SK-N-SH (cell line): ENCODE measurements at regions not wholly inside any gene's neighbourhood (a gene's known extent, or its start where the extent isn't known, plus 50 kb on each side); places are given as distances from the start of the nearest gene placed in this dataset.
"Not testable (repeated sequence)": the region's sequence is repeated elsewhere in the genome, so short reads cannot be mapped to it uniquely, and the experiment has no call there.

Experiments used
- CTCF ChIA-PET: fragments of 300-600, 350-600 bp; formaldehyde crosslinking; extraction: SDS; loops from one replicate; lab custom pipeline; 2021; lab: Yijun Ruan, JAX
- POLR2A ChIA-PET: fragments of 350-600 bp; sonication (Branson Sonifier 250); formaldehyde crosslinking; extraction: SDS; loops from one replicate; lab custom pipeline; 2020; ENCODE audit warnings: antibody characterized with exemption, inconsistent platforms; lab: Yijun Ruan, JAX
- DNase-seq: peaks from one replicate; pipeline ENCODE4 v3.0.0; 2012
- H2AFZ ChIP-seq: fragments of 200-600 bp; sonication (generic); 2 replicates; pipeline ENCODE4 v1.8.1; 2016; ENCODE audit warnings: antibody characterized with exemption, mild to moderate bottlenecking, low read depth
- H3F3A ChIP-seq: fragments of 200-600 bp; sonication (generic); replicated peaks from 2 replicates; pipeline ENCODE3; 2016; ENCODE audit warnings: antibody characterized with exemption, mild to moderate bottlenecking; ENCODE audit not compliant: insufficient read depth
- H3K27ac ChIP-seq, 2 experiments: fragments of 200-500 bp in 1 of 2; fragments of 200-600 bp in 1 of 2; sonication (Bioruptor generic) in 1 of 2; sonication (generic), shearing (Covaris generic) in 1 of 2; 2 replicates each; pipeline versions ENCODE4 v1.5.1 to v1.6.1; 2014 to 2016; ENCODE audit warnings: low read depth in 2 of 2, inconsistent platforms in 1 of 2, low read length in 1 of 2, mild to moderate bottlenecking in 1 of 2, mixed read lengths in 1 of 2
- H3K27me3 ChIP-seq: fragments of 200-600 bp; sonication (generic), shearing (Covaris generic); 2 replicates; pipeline ENCODE4 v1.6.1; 2016; ENCODE audit warnings: mixed run types; ENCODE audit not compliant: insufficient read depth
- H3K36me3 ChIP-seq, 2 experiments: fragments of 200-500 bp in 1 of 2; fragments of 200-600 bp in 1 of 2; sonication (Bioruptor generic) in 1 of 2; sonication (generic) in 1 of 2; replicated peaks in 1 of 2; 2 replicates each; pipeline versions ENCODE3 to v1.5.1; 2014 to 2016; ENCODE audit warnings: low read length in 1 of 2, mild to moderate bottlenecking in 1 of 2; ENCODE audit not compliant: insufficient read depth in 2 of 2, control insufficient read depth in 1 of 2
- H3K4me1 ChIP-seq, 2 experiments: fragments of 200-500 bp in 1 of 2; fragments of 200-600 bp in 1 of 2; sonication (Bioruptor generic) in 1 of 2; sonication (generic), shearing (Covaris generic) in 1 of 2; 2 replicates each; pipeline versions ENCODE4 v1.5.1 to v1.6.1; 2014 to 2016; ENCODE audit warnings: low read depth in 1 of 2, low read length in 1 of 2, mixed run types in 1 of 2; ENCODE audit not compliant: insufficient read depth in 2 of 2, control insufficient read depth in 1 of 2
- H3K4me2 ChIP-seq: fragments of 200-600 bp; sonication (generic), shearing (Covaris generic); 2 replicates; pipeline ENCODE4 v1.6.1; 2017; ENCODE audit warnings: mixed run types
- H3K4me3 ChIP-seq, 2 experiments: fragments of 200-500 bp in 1 of 2; fragments of 200-600 bp in 1 of 2; sonication (Bioruptor generic) in 1 of 2; sonication (generic), shearing (Covaris generic) in 1 of 2; 2 replicates each; pipeline versions ENCODE4 v1.5.1 to v1.8.1; 2014 to 2016; ENCODE audit warnings: low read depth in 2 of 2, inconsistent platforms in 1 of 2, low read length in 1 of 2, mild to moderate bottlenecking in 1 of 2, mixed read lengths in 1 of 2, moderate library complexity in 1 of 2
- H3K79me2 ChIP-seq: fragments of 200-600 bp; sonication (generic); 2 replicates; pipeline ENCODE4 v1.8.1; 2017; ENCODE audit warnings: mild to moderate bottlenecking; ENCODE audit not compliant: insufficient read depth
- H3K9ac ChIP-seq: fragments of 200-600 bp; sonication (generic); 2 replicates; pipeline ENCODE4 v1.6.1; 2017; ENCODE audit warnings: mixed run types
- H3K9me2 ChIP-seq: fragments of 200-600 bp; sonication (generic); 2 replicates; pipeline ENCODE4 v1.6.1; 2017; ENCODE audit warnings: mixed run types
- H3K9me3 ChIP-seq: fragments of 200-600 bp; sonication (generic); 2 replicates; pipeline ENCODE4 v1.6.1; 2017; ENCODE audit warnings: mixed run types, mild to moderate bottlenecking, moderate library complexity
- H4K20me1 ChIP-seq: fragments of 200-600 bp; sonication (generic); 2 replicates; pipeline ENCODE4 v1.6.1; 2017; ENCODE audit warnings: mild to moderate bottlenecking, mixed run types; ENCODE audit not compliant: insufficient read depth
- CHD2 ChIP-seq: fragments of 150-350 bp; IDR thresholded peaks from 2 replicates; pipeline ENCODE4 v1.6.1; 2018; ENCODE audit warnings: low read length; ENCODE audit not compliant: partially characterized antibody
- USF1 ChIP-seq: IDR thresholded peaks from 2 replicates; pipeline ENCODE4 v1.4.0; 2012; ENCODE audit warnings: low read depth, borderline replicate concordance
- YY1 ChIP-seq: IDR thresholded peaks from 2 replicates; pipeline ENCODE4 v1.4.0; 2012; ENCODE audit warnings: low read depth, mild to moderate bottlenecking
- WGBS: methylation state at CpG from one replicate; pipeline ENCODE4 v1.1.6; 2017; ENCODE audit warnings: low lambda C conversion rate; 5-methylcytosine and 5-hydroxymethylcytosine counted together
- TF ChIP-seq, protein P1 (sequence below): IDR thresholded peaks from 2 replicates; pipeline ENCODE4 v1.4.0; 2012; ENCODE audit warnings: low read depth, borderline replicate concordance

DNA sequence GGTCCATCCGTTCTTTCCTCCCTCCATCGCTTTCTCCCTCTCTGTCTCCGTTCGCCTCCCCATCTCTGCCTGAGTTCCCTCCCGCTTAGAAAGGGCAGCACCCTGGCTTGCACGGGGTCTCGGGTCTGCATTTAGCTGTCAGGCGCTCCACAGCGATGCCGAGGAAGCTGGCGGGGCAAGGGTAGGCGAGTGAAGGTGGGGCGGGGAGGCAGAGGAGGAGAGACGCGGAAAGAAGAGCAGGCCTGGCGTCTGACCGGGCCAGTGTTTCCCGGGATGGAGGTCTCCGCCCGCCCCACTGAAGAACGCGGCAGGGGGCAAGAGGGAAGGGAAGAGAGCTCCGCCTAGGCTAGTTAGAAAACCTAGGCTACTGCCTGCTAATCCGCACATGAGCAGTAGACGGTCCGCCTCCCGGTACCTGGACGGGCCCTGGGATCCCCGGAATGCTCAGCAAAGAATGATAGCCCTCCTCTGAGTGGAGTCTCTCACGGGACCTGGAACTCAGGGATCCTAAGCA is 3922.5 kb upstream of the OR11H1 start (continued):
- TF ChIP-seq, protein P1, sequence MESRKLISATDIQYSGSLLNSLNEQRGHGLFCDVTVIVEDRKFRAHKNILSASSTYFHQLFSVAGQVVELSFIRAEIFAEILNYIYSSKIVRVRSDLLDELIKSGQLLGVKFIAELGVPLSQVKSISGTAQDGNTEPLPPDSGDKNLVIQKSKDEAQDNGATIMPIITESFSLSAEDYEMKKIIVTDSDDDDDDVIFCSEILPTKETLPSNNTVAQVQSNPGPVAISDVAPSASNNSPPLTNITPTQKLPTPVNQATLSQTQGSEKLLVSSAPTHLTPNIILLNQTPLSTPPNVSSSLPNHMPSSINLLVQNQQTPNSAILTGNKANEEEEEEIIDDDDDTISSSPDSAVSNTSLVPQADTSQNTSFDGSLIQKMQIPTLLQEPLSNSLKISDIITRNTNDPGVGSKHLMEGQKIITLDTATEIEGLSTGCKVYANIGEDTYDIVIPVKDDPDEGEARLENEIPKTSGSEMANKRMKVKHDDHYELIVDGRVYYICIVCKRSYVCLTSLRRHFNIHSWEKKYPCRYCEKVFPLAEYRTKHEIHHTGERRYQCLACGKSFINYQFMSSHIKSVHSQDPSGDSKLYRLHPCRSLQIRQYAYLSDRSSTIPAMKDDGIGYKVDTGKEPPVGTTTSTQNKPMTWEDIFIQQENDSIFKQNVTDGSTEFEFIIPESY: no peak
- TF ChIP-seq USF1 (no peak), CHD2 (no peak), YY1 (no peak)
- TF ChIP-seq, all 33 proteins: peak for 0

- H3K4me2 ChIP-seq, CTCF ChIA-PET: not testable (repeated sequence)
Measured at GRCh38 chr22:11606047-11607000, 3921.7 kb upstream of the OR11H1 start.

DNA sequence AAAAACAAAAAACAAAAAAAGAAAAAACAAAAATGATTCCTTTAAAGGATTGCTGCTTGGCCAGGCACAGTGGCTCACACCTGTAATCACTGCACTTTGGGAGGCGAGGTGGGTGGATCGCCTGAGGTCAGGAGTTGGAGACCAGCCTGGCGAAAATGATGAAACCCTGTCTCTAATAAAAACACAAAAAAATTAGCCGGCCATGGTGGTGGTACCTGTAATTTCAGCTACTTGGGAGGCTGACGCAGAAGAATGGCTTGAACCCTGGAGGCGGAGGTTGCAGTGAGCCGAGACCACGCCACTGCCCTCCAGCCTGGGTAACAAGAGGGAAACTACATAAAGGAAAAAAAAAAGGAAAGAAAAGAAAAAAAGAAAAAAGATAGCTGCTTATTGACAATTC is 3920.8 kb upstream of the OR11H1 start:
- H3K9me2 ChIP-seq, H3K36me3 ChIP-seq, H3F3A ChIP-seq, H3K4me3 ChIP-seq, H3K27me3 ChIP-seq, H3K9me3 ChIP-seq, H2AFZ ChIP-seq, H3K79me2 ChIP-seq, CTCF ChIA-PET, DNase-seq, H4K20me1 ChIP-seq, H3K27ac ChIP-seq, POLR2A ChIA-PET, H3K4me2 ChIP-seq, H3K9ac ChIP-seq, H3K4me1 ChIP-seq: not testable (repeated sequence)
- WGBS: 3% methylated on average over 8 of the region's 8 CpGs

More at GRCh38 chr22:11606047-11607000, 3921.7 kb upstream of the OR11H1 start:
- H3K4me3 ChIP-seq, H3F3A ChIP-seq, H3K27ac ChIP-seq, POLR2A ChIA-PET, H3K9ac ChIP-seq, H3K4me1 ChIP-seq, H3K9me3 ChIP-seq, H3K36me3 ChIP-seq, H2AFZ ChIP-seq, H4K20me1 ChIP-seq, H3K9me2 ChIP-seq, H3K27me3 ChIP-seq, DNase-seq, H3K79me2 ChIP-seq: not testable (repeated sequence)
- 12% methylated on average over 33 of the region's 42 CpGs for WGBS

DNA sequence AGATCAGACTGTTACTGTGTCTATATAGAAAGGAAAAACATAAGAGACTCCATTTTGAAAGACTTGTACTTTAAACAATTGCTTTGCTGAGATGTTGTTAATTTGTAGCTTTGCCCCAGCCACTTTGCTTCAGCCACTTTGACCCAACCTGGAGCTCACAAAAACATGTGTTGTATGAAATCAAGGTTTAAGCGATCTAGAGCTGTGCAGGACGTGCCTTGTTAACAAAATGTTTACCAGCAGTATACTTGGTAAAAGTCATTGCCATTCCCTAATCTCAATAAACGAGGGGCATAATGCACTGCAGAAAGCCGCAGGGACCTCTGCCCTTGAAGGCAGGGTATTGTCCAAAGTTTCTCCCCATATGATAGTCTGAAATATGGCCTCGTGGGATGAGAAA is 3919.5 kb upstream of the OR11H1 start:
- H3K36me3 ChIP-seq, H3K27me3 ChIP-seq, H3F3A ChIP-seq, H3K4me2 ChIP-seq, H3K4me3 ChIP-seq, H3K9me2 ChIP-seq, POLR2A ChIA-PET, H3K9me3 ChIP-seq, DNase-seq, H3K9ac ChIP-seq, H3K4me1 ChIP-seq, H3K79me2 ChIP-seq, H4K20me1 ChIP-seq, H3K27ac ChIP-seq, H2AFZ ChIP-seq, CTCF ChIA-PET: not testable (repeated sequence)
- 1% methylated on average over 5 of the region's 5 CpGs for WGBS

DNA sequence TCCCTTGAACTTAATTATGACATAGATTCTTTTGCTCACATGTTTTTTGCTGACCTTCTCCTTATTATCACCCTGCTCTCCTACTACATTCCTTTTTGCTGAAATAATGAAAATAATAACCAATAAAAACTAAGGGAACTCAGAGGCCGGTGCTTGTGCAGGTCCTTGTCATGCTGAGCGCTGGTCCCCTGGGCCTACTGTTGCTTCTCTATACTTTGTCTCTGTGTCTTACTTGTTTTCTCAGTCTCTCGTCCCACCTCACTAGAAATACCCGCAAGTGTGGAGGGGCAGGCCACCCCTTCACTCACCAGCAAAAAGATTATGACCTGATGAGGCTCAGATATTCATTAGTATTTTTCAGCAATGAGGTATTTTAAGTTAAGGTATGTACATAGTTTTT is 3918.8 kb upstream of the OR11H1 start:
- WGBS: 6% methylated on average over 4 of the region's 4 CpGs
- H3F3A ChIP-seq, CTCF ChIA-PET, H3K4me1 ChIP-seq, H4K20me1 ChIP-seq, H3K79me2 ChIP-seq, H3K27me3 ChIP-seq, H3K4me2 ChIP-seq, H3K9me3 ChIP-seq, H3K36me3 ChIP-seq, H3K27ac ChIP-seq, POLR2A ChIA-PET, H3K4me3 ChIP-seq, H3K9me2 ChIP-seq, H3K9ac ChIP-seq, H2AFZ ChIP-seq, DNase-seq: not testable (repeated sequence)

DNA sequence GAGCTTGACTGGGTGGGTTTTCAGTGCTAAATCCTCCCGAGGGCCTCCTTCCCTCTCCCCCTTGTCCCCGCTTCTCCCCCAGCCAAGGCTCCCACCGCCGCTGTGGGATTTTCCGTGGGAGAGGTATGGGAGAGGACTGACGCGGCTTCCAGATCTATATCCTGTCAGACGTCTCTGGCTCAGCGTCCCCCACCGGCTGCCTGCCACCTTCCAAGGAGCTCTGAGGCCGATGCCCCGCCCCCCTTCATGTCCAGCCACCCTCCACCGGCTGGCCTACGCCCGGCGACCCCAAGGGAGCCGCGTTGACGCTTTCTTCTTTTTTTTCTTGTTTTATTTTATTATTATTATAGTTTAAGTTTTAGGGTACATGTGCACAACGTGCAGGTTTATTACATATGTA is 3916.7 kb upstream of the OR11H1 start:
- H3K4me1 ChIP-seq, POLR2A ChIA-PET, DNase-seq, H3K4me2 ChIP-seq, H3K4me3 ChIP-seq, H3K27me3 ChIP-seq, H3K9ac ChIP-seq, H4K20me1 ChIP-seq, H3K27ac ChIP-seq, CTCF ChIA-PET, H3K9me3 ChIP-seq, H3K9me2 ChIP-seq, H3K79me2 ChIP-seq, H3F3A ChIP-seq, H3K36me3 ChIP-seq, H2AFZ ChIP-seq: not testable (repeated sequence)
- WGBS: 19% methylated on average over 20 of the region's 20 CpGs
